IMR-90 (cell line): ENCODE measurements at regions not wholly inside any gene's neighbourhood (a gene's known extent, or its start where the extent isn't known, plus 50 kb on each side); places are given as distances from the start of the nearest gene placed in this dataset.

Experiments used
- CHD1 ChIP-seq: IDR thresholded peaks from 2 replicates; pipeline ENCODE4 v1.6.1; 2012; ENCODE audit warnings: low read depth, low read length, improper control_type of control experiment
- FOS ChIP-seq: fragments of 150-350 bp; IDR thresholded peaks from 2 replicates; pipeline ENCODE4 v1.6.1; 2016; ENCODE audit warnings: low read depth, low read length
- MAFK ChIP-seq: IDR thresholded peaks from 2 replicates; pipeline ENCODE4 v1.6.1; 2012; ENCODE audit warnings: low read depth, low read length, improper control_type of control experiment
- MAZ ChIP-seq: IDR thresholded peaks from 2 replicates; pipeline ENCODE4 v1.6.1; 2012; ENCODE audit warnings: low read depth, mild to moderate bottlenecking, low read length, improper control_type of control experiment, moderate library complexity, borderline replicate concordance
- MXI1 ChIP-seq: IDR thresholded peaks from 2 replicates; pipeline ENCODE4 v1.6.1; 2012; ENCODE audit warnings: low read depth, mild to moderate bottlenecking, low read length, moderate library complexity, borderline replicate concordance
- POLR2A ChIP-seq: IDR thresholded peaks from 2 replicates; pipeline ENCODE4 v1.6.1; 2012; ENCODE audit warnings: mild to moderate bottlenecking, low read depth, low read length
- RAD21 ChIP-seq: IDR thresholded peaks from 2 replicates; pipeline ENCODE4 v1.6.1; 2012; ENCODE audit warnings: low read length, improper control_type of control experiment
- SMC3 ChIP-seq: fragments of 150-350 bp; IDR thresholded peaks from 2 replicates; pipeline ENCODE4 v1.6.1; 2016; ENCODE audit warnings: low read depth, mild to moderate bottlenecking, antibody characterized with exemption, low read length, moderate library complexity
- TF ChIP-seq, protein P1 (sequence below): conservative IDR thresholded peaks from 2 replicates; pipeline ENCODE4 v1.5.1; 2012; ENCODE audit warnings: mild to moderate bottlenecking, low read depth, low read length, improper control_type of control experiment
- TF ChIP-seq, protein P2 (sequence below): fragments of 150-350 bp; IDR thresholded peaks from 2 replicates; pipeline ENCODE4 v1.6.1; 2017; ENCODE audit warnings: mild to moderate bottlenecking, antibody characterized with exemption, low read length, low read depth

DNA sequence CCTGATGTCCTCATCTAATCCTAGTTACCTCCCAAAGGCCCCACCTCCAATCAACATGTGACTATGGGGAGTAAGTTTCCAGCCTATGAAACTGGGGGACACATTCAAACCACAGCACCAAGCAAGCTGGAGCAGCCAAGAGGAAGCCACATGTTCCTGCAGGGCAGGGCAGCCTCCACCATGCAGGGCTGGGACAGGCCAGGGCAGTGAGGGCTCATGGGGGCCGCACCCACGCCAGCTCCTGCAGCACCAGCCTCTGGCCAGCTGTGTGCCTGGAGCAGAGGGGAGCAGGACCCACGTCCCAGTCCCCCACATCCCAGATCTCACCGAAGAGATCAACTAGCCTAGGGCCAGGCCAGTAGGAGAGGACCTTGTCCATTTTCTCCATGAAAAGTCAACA, 85.9 kb upstream of the INSIG1 start:
- TF ChIP-seq, protein P1, sequence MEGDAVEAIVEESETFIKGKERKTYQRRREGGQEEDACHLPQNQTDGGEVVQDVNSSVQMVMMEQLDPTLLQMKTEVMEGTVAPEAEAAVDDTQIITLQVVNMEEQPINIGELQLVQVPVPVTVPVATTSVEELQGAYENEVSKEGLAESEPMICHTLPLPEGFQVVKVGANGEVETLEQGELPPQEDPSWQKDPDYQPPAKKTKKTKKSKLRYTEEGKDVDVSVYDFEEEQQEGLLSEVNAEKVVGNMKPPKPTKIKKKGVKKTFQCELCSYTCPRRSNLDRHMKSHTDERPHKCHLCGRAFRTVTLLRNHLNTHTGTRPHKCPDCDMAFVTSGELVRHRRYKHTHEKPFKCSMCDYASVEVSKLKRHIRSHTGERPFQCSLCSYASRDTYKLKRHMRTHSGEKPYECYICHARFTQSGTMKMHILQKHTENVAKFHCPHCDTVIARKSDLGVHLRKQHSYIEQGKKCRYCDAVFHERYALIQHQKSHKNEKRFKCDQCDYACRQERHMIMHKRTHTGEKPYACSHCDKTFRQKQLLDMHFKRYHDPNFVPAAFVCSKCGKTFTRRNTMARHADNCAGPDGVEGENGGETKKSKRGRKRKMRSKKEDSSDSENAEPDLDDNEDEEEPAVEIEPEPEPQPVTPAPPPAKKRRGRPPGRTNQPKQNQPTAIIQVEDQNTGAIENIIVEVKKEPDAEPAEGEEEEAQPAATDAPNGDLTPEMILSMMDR = no peak
- TF ChIP-seq POLR2A (no peak), MAFK (no peak), SMC3 (no peak), CHD1 (no peak), MXI1 (no peak), FOS (no peak), MAZ (no peak), RAD21 (no peak)
- TF ChIP-seq, protein P2, sequence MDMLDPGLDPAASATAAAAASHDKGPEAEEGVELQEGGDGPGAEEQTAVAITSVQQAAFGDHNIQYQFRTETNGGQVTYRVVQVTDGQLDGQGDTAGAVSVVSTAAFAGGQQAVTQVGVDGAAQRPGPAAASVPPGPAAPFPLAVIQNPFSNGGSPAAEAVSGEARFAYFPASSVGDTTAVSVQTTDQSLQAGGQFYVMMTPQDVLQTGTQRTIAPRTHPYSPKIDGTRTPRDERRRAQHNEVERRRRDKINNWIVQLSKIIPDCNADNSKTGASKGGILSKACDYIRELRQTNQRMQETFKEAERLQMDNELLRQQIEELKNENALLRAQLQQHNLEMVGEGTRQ = no peak
